ENCODE measurements at regions not wholly inside any gene's neighbourhood (a gene's known extent, or its start where the extent isn't known, plus 50 kb on each side); places are given as distances from the start of the nearest gene placed in this dataset.

- Histone ChIP-seq H3K27me3 (ENCODE audit: insufficient read depth in 3 of 3, low read length in 2 of 3) (peaks cover 0 to 26% (median 6%) of the 10 kb centered on the region in 3 donors), H3K9me3 (no peaks in the 10 kb centered on the region), H3K4me1 (no peaks in the 10 kb centered on the region), H3K27ac (peak overlapping the region; percentile 21), H3K4me3 (no peak overlapping the region), H3K36me3 (ENCODE audit: insufficient read depth in 1 of 2, low read depth in 1 of 2) (no peaks in the 10 kb centered on the region)
- TF ChIP-seq CTCF (IDR thresholded peaks at IDR 0.05): no peak
- no peak for DNase-seq
- 81 to 85% (median 82%) methylated on average over 9 of the region's 9 CpGs for WGBS, 3 donors
- intact Hi-C loops (cut with DNase I): no loop called here
- no peak for ATAC-seq
Observed at GRCh38 chr18:76266236-76266991, 228.6 kb downstream of the ZNF516 start.

DNA sequence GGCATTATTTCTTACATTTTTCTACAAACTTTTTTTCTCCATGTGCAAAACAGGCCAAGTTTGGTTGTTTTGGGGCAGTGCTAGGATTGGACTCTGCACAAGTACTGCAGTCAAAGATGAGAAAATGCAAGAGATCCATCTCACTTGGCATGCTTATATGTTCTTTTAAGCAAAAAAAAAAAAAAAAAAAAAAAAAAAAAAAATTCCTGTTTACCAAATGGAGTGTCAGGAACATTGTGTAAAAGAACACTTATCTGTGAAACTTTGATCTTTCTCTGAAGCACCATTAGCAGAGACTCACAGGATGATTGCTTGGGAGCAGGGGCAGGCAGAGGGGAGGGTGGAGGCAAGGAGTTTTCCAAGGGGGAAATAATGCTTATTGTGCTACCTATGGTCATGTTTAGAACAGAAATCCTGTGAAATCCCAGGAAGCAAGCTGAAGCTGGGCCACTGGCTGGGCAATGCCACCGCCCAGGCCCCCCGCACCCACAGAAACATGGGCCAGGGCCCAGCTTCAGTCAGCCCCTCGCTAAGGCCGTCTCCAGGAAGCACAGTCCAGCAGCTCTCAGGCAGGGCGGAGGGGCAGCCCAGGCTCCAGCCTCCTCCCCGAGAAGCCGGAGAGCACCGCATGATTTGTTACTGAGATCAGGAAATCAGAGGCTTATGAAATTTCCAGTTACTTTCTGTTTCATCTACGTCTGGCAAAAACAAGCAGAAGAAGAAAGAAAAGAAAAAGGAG, 229.4 kb downstream of the ZNF516 start:
- 13 to 33% (median 30%) methylated on average over 9 of the region's 9 CpGs for WGBS, 3 donors
- Histone ChIP-seq H3K36me3 (ENCODE audit: insufficient read depth in 1 of 2, low read depth in 1 of 2) (no peaks in the 10 kb centered on the region), H3K4me3 (no peak overlapping the region), H3K4me1 (no peaks in the 10 kb centered on the region), H3K27ac (peak overlapping the region; percentile 21), H3K27me3 (ENCODE audit: insufficient read depth in 3 of 3, low read length in 2 of 3) (peaks cover 0 to 33% (median 6%) of the 10 kb centered on the region in 3 donors), H3K9me3 (no peaks in the 10 kb centered on the region)
- intact Hi-C loops (cut with DNase I): no loop called here
- DNase-seq (peak; percentile 43 to 61), ATAC-seq (peak in 1 of 4 donors; percentile 74)
- no peak for TF ChIP-seq CTCF (IDR thresholded peaks at IDR 0.05)

- Histone ChIP-seq H3K4me1 (no peaks in the 10 kb centered on the region), H3K27me3 (ENCODE audit: insufficient read depth in 3 of 3, low read length in 2 of 3) (peaks cover 0 to 33% (median 6%) of the 10 kb centered on the region in 3 donors), H3K36me3 (ENCODE audit: insufficient read depth in 1 of 2, low read depth in 1 of 2) (no peaks in the 10 kb centered on the region), H3K27ac (no peak overlapping the region), H3K4me3 (no peak overlapping the region), H3K9me3 (no peaks in the 10 kb centered on the region)
- WGBS, 3 donors: 66 to 80% (median 68%) methylated on average over 10 of the region's 10 CpGs
- no peak for ATAC-seq
- DNase-seq: no peak
- no peak for TF ChIP-seq CTCF (IDR thresholded peaks at IDR 0.05)
- intact Hi-C loops (cut with DNase I): no loop called here
Observed at GRCh38 chr18:76264876-76265250, 230.2 kb downstream of the ZNF516 start.

DNA sequence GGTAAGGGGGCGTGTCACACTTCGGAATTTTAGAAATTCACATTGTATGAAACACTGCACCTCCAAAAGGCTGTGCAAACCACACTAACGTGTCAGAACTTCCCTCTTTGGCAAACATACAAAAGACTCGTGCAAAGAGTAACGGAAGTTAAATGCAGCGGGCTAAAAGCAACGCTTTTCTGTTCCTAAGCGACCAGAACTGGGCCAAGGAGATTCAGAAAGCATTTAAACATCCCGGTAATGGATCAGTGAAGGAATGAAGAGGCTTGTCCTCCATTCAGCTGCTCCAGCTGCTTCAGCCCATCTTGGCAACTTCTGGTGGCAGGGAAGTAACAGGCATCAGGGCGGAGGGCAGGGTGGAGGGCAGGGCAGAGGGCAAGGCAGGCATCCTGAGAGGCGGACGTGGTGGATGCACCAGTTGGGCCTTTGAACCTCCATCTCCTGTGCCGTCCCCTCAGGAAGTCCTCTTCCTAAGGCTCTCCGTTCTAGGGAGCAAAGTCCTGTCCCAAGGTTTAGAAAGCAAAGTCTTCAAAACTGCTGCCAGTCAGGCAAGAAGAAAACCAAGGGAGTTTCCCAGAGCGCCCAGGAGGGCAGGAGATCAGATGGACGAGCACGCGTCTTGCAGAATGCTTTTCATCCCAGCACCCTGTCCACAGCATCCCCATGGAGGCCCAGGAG, 230.7 kb downstream of the ZNF516 start:
- intact Hi-C loops (cut with DNase I): no loop called here
- Histone ChIP-seq H3K36me3 (ENCODE audit: insufficient read depth in 1 of 2, low read depth in 1 of 2) (no peaks in the 10 kb centered on the region), H3K27me3 (ENCODE audit: insufficient read depth in 3 of 3, low read length in 2 of 3) (peaks cover 0 to 34% (median 6%) of the 10 kb centered on the region in 3 donors), H3K27ac (no peak overlapping the region), H3K4me1 (no peaks in the 10 kb centered on the region), H3K4me3 (no peak overlapping the region), H3K9me3 (no peaks in the 10 kb centered on the region)
- TF ChIP-seq CTCF (IDR thresholded peaks at IDR 0.05): no peak
- no peak for ATAC-seq
- no peak for DNase-seq
- 37 to 46% (median 42%) methylated on average over 18 of the region's 18 CpGs for WGBS, 3 donors

Measured in psoas muscle (tissue), 7 donors.